ENCODE measurements at regions not wholly inside any gene's neighbourhood (a gene's known extent, or its start where the extent isn't known, plus 50 kb on each side); places are given as distances from the start of the nearest gene placed in this dataset.

DNA sequence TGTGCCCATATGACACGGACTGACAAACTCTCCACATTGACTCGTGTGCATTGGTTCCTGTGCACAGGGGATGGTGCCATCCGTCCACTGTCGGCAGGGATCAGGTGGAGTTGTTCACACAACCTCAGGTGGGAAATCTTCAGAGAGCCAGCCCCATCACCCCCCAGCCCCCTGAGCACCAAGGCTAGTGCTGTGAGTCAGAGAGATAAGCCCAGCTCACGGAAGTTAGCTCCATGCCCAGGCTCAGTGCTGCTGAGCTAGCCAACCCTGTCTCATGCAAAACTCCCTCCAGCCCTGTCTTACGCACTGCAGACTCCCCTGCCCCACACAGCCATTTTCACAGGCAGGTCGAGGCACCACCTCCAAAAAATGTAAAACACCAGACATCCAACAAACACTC, 139.0 kb upstream of the NGF start:
- H3K79me2 ChIP-seq (ENCODE audit: low read depth): no peaks in the 10 kb centered on the region
- H3K9me3 ChIP-seq (ENCODE audit: low read depth): no peaks in the 10 kb centered on the region
- no peaks in the 10 kb centered on the region for H4K20me1 ChIP-seq (ENCODE audit: low read depth)
- Mint-ChIP-seq H3K4me1 (no peaks in the 10 kb centered on the region), H3K4me3 (no peak overlapping the region), H3K36me3 (no peaks in the 10 kb centered on the region), H3K27ac (peak overlapping the region; percentile 50), H3K9me3 (peaks cover 3% of the 10 kb centered on the region), H3K27me3 (ENCODE audit: insufficient read depth, low read depth) (peaks cover 7% of the 10 kb centered on the region)
- TF ChIP-seq EZH2phosphoT487 (IDR thresholded peaks at IDR 0.05): no peak
- TF ChIP-seq EZH2 (IDR thresholded peaks at IDR 0.05): no peak
- TF ChIP-seq CTCF (IDR thresholded peaks at IDR 0.05): no peak
- H3F3A ChIP-seq (ENCODE audit: low read depth): no peaks in the 10 kb centered on the region
- no peak overlapping the region for H3K4me2 ChIP-seq
- no peak overlapping the region for H3K9ac ChIP-seq
- H3K4me3 ChIP-seq: no peak overlapping the region
- H2AFZ ChIP-seq (replicated peaks): no peak overlapping the region
- H3K27me3 ChIP-seq: no peaks in the 10 kb centered on the region
- no peaks in the 10 kb centered on the region for H3K4me1 ChIP-seq
- no peak for DNase-seq (ENCODE audit: low spot score)
- no peaks in the 10 kb centered on the region for H3K36me3 ChIP-seq
- no peak overlapping the region for H3K27ac ChIP-seq

- Mint-ChIP-seq H3K27me3 (ENCODE audit: insufficient read depth, low read depth) (peaks cover 9% of the 10 kb centered on the region), H3K4me3 (no peak overlapping the region), H3K9me3 (peaks cover 3% of the 10 kb centered on the region), H3K27ac (no peak overlapping the region), H3K36me3 (no peaks in the 10 kb centered on the region), H3K4me1 (no peaks in the 10 kb centered on the region)
- Histone ChIP-seq H3F3A (ENCODE audit: low read depth) (no peaks in the 10 kb centered on the region), H3K36me3 (no peaks in the 10 kb centered on the region), H3K4me3 (no peak overlapping the region), H3K27me3 (no peaks in the 10 kb centered on the region), H2AFZ (replicated peaks) (no peak overlapping the region), H3K4me2 (no peak overlapping the region), H3K27ac (no peak overlapping the region), H3K4me1 (no peaks in the 10 kb centered on the region), H3K79me2 (ENCODE audit: low read depth) (no peaks in the 10 kb centered on the region), H4K20me1 (ENCODE audit: low read depth) (no peaks in the 10 kb centered on the region), H3K9me3 (ENCODE audit: low read depth) (no peaks in the 10 kb centered on the region), H3K9ac (no peak overlapping the region)
- DNase-seq (ENCODE audit: low spot score): no peak
- TF ChIP-seq EZH2 (IDR thresholded peaks at IDR 0.05): no peak
- no peak for TF ChIP-seq EZH2phosphoT487 (IDR thresholded peaks at IDR 0.05)
- no peak for TF ChIP-seq CTCF (IDR thresholded peaks at IDR 0.05)
Measured at GRCh38 chr1:115476616-115477015, 138.6 kb upstream of the NGF start.

- H3K4me1 Mint-ChIP-seq: no peaks in the 10 kb centered on the region
- TF ChIP-seq CTCF (IDR thresholded peaks at IDR 0.05) (no peak), EZH2phosphoT487 (IDR thresholded peaks at IDR 0.05) (no peak), EZH2 (IDR thresholded peaks at IDR 0.05) (no peak)
- H3K9me3 Mint-ChIP-seq: peaks cover 3% of the 10 kb centered on the region
- Histone ChIP-seq H2AFZ (replicated peaks) (no peak overlapping the region), H3K4me2 (no peak overlapping the region), H3K9ac (no peak overlapping the region), H3K4me3 (no peak overlapping the region), H3K27me3 (no peaks in the 10 kb centered on the region), H3K79me2 (ENCODE audit: low read depth) (no peaks in the 10 kb centered on the region), H4K20me1 (ENCODE audit: low read depth) (no peaks in the 10 kb centered on the region), H3K4me1 (no peaks in the 10 kb centered on the region), H3K27ac (no peak overlapping the region), H3K36me3 (no peaks in the 10 kb centered on the region), H3F3A (ENCODE audit: low read depth) (no peaks in the 10 kb centered on the region), H3K9me3 (ENCODE audit: low read depth) (no peaks in the 10 kb centered on the region)
- no peaks in the 10 kb centered on the region for H3K36me3 Mint-ChIP-seq
- H3K27me3 Mint-ChIP-seq (ENCODE audit: insufficient read depth, low read depth): peaks cover 9% of the 10 kb centered on the region
- no peak for DNase-seq (ENCODE audit: low spot score)
- no peak overlapping the region for H3K4me3 Mint-ChIP-seq
- peak overlapping the region; percentile 12 for H3K27ac Mint-ChIP-seq
Measured at GRCh38 chr1:115475901-115476300, 137.9 kb upstream of the NGF start.

- Mint-ChIP-seq H3K36me3 (no peaks in the 10 kb centered on the region), H3K4me3 (no peak overlapping the region)
- DNase-seq (ENCODE audit: low spot score): no peak
Measured at GRCh38 chr1:115475252-115475651, 137.2 kb upstream of the NGF start.

More at GRCh38 chr1:115475252-115475651, 137.2 kb upstream of the NGF start:
- peaks cover 9% of the 10 kb centered on the region for H3K27me3 Mint-ChIP-seq (ENCODE audit: insufficient read depth, low read depth)
- Histone ChIP-seq H4K20me1 (ENCODE audit: low read depth) (no peaks in the 10 kb centered on the region), H3K4me1 (no peaks in the 10 kb centered on the region), H3K9me3 (ENCODE audit: low read depth) (no peaks in the 10 kb centered on the region), H3K36me3 (no peaks in the 10 kb centered on the region), H2AFZ (replicated peaks) (no peak overlapping the region), H3K27ac (no peak overlapping the region), H3F3A (ENCODE audit: low read depth) (no peaks in the 10 kb centered on the region), H3K4me3 (no peak overlapping the region), H3K4me2 (no peak overlapping the region), H3K9ac (no peak overlapping the region), H3K27me3 (no peaks in the 10 kb centered on the region), H3K79me2 (ENCODE audit: low read depth) (no peaks in the 10 kb centered on the region)
- peaks cover 3% of the 10 kb centered on the region for H3K9me3 Mint-ChIP-seq
- TF ChIP-seq EZH2phosphoT487 (IDR thresholded peaks at IDR 0.05) (no peak), EZH2 (IDR thresholded peaks at IDR 0.05) (no peak), CTCF (IDR thresholded peaks at IDR 0.05) (no peak)
- no peak overlapping the region for H3K27ac Mint-ChIP-seq
- H3K4me1 Mint-ChIP-seq: no peaks in the 10 kb centered on the region
